ENCODE measurements at regions not wholly inside any gene's neighbourhood (a gene's known extent, or its start where the extent isn't known, plus 50 kb on each side); places are given as distances from the start of the nearest gene placed in this dataset.

DNA sequence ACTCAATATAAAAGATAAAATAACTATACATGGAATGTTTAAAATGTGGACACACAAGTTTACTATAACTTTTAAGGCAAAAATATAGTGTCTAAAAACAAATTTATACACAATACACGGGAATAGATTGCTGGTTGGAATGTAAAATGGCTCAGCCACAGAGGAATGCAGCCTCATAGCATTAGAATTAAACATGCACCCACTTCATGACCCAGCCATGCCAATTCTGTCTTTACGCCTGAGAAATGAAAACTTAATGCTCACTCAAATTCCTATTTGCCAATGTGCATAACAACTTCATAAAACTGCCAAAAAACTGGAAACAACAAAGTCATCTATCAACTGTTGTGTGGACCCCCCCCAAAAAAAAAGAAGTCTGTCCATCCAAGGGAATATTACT lies 1006.6 kb upstream of the POU3F3 start:
- Histone ChIP-seq H3K18ac (ENCODE audit: extremely low read depth, low read length) (no peak overlapping the region), H2BK20ac (ENCODE audit: low read length) (no peak overlapping the region), H2AK5ac (ENCODE audit: low read depth, low read length) (no peak overlapping the region), H3K36me3 (ENCODE audit: control insufficient read depth in 2 of 4, insufficient read depth in 4 of 4, low read length in 3 of 4) (no peaks in the 10 kb centered on the region), H2AFZ (ENCODE audit: low read length) (no peak overlapping the region), H3K9me3 (ENCODE audit: insufficient read depth in 2 of 2, low read depth in 1 of 2, low read length in 1 of 2) (no peaks in the 10 kb centered on the region), H3K4me3 (ENCODE audit: extremely low read depth in 1 of 4, insufficient read depth in 2 of 4, low read depth in 3 of 4, low read length in 4 of 4) (no peak overlapping the region), H3K9ac (replicated peaks in 1 of 4; ENCODE audit: extremely low read depth in 1 of 4, low read depth in 3 of 4, low read length in 3 of 4) (no peak overlapping the region), H3K79me1 (ENCODE audit: low read depth, low read length) (no peaks in the 10 kb centered on the region), H4K8ac (ENCODE audit: extremely low read depth, insufficient read depth, low read length) (no peak overlapping the region), H3K23ac (ENCODE audit: insufficient read length) (no peak overlapping the region), H3K79me2 (ENCODE audit: control insufficient read depth in 1 of 2, insufficient read depth in 2 of 2, low read length in 2 of 2) (no peaks in the 10 kb centered on the region), H4K5ac (ENCODE audit: insufficient read length, low read depth, low read length) (no peak overlapping the region), H3K4me2 (ENCODE audit: insufficient read depth in 1 of 2, low read depth in 2 of 2, low read length in 2 of 2) (no peak overlapping the region), H2BK120ac (replicated peaks; ENCODE audit: low read depth, low read length) (no peak overlapping the region), H3K4ac (replicated peaks; ENCODE audit: insufficient read length, low read depth, low read length) (no peak overlapping the region), H3K4me1 (replicated peaks in 1 of 4; ENCODE audit: control insufficient read depth in 3 of 4, insufficient read depth in 4 of 4, low read length in 3 of 4) (no peaks in the 10 kb centered on the region), H3K27ac (ENCODE audit: low read depth, low read length) (no peak overlapping the region), H3K27me3 (replicated peaks in 1 of 4; ENCODE audit: control insufficient read depth in 3 of 4, extremely low read depth in 1 of 4, insufficient read depth in 3 of 4, low read length in 3 of 4) (no peaks in the 10 kb centered on the region), H4K91ac (replicated peaks; ENCODE audit: insufficient read length, low read length) (no peak overlapping the region), H3K56ac (replicated peaks; ENCODE audit: insufficient read length, low read depth, low read length) (no peak overlapping the region), H3K23me2 (ENCODE audit: low read depth, low read length) (no peaks in the 10 kb centered on the region), H4K20me1 (replicated peaks in 1 of 2; ENCODE audit: control insufficient read depth in 1 of 2, insufficient read depth in 2 of 2, low read length in 2 of 2) (no peaks in the 10 kb centered on the region), H2BK12ac (ENCODE audit: low read depth, low read length) (no peak overlapping the region), H2BK15ac (ENCODE audit: low read length) (no peak overlapping the region), H3K14ac (ENCODE audit: insufficient read length) (no peak overlapping the region), H2BK5ac (ENCODE audit: low read depth, low read length) (no peak overlapping the region)
- DNase-seq (ENCODE audit: low read depth in 1 of 2, low spot score in 2 of 2) (no peak), FAIRE-seq (no peak)
- ChIA-PET POLR2A (ENCODE audit: partially characterized antibody) (no interaction called here), CTCF (ENCODE audit: partially characterized antibody) (interaction anchor here (1.0 kb wide), 1 partner anchor 19 kb away, joined by 4 read pairs; no protein-coding TSS in a partner anchor)
- 94% methylated on average over 2 of the region's 2 CpGs; no CpG with 5 or more reads in 1 of the 2 experiments for WGBS, 2 experiments (ENCODE audit: extremely low coverage in 1 of 2, insufficient coverage in 1 of 2, insufficient read length in 1 of 2, insufficient replicate concordance in 2 of 2, low coverage in 1 of 2, low lambda C conversion rate in 2 of 2, missing lambda C conversion rate in 1 of 2)
- TF ChIP-seq EP300 (IDR thresholded peaks at IDR 0.05; ENCODE audit: borderline replicate concordance in 1 of 2, low read depth in 2 of 2, low read length in 2 of 2): no peak
- TF ChIP-seq CHD1 (IDR thresholded peaks at IDR 0.05; ENCODE audit: low read depth, low read length): no peak
- TF ChIP-seq, protein P1, sequence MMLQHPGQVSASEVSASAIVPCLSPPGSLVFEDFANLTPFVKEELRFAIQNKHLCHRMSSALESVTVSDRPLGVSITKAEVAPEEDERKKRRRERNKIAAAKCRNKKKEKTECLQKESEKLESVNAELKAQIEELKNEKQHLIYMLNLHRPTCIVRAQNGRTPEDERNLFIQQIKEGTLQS (IDR thresholded peaks at IDR 0.05; ENCODE audit: insufficient read depth, low read depth, low read length): no peak
- TF ChIP-seq, protein P2, sequence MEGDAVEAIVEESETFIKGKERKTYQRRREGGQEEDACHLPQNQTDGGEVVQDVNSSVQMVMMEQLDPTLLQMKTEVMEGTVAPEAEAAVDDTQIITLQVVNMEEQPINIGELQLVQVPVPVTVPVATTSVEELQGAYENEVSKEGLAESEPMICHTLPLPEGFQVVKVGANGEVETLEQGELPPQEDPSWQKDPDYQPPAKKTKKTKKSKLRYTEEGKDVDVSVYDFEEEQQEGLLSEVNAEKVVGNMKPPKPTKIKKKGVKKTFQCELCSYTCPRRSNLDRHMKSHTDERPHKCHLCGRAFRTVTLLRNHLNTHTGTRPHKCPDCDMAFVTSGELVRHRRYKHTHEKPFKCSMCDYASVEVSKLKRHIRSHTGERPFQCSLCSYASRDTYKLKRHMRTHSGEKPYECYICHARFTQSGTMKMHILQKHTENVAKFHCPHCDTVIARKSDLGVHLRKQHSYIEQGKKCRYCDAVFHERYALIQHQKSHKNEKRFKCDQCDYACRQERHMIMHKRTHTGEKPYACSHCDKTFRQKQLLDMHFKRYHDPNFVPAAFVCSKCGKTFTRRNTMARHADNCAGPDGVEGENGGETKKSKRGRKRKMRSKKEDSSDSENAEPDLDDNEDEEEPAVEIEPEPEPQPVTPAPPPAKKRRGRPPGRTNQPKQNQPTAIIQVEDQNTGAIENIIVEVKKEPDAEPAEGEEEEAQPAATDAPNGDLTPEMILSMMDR (IDR thresholded peaks at IDR 0.05; ENCODE audit: control extremely low read depth in 1 of 3, insufficient read depth in 1 of 3, low read depth in 1 of 3, low read length in 3 of 3): no peak
- TF ChIP-seq HDAC6 (IDR thresholded peaks at IDR 0.05; ENCODE audit: low read depth, low read length): no peak
- no peak for TF ChIP-seq SIRT6 (IDR thresholded peaks at IDR 0.05; ENCODE audit: low read length)
- TF ChIP-seq ZNF274 (IDR thresholded peaks at IDR 0.05; ENCODE audit: borderline replicate concordance, extremely low read depth, low read length): no peak
- TF ChIP-seq TAF7 (optimal IDR thresholded peaks at IDR 0.05; ENCODE audit: borderline replicate concordance, low read depth, low read length): no peak

Measured in H1 (cell line).